ENCODE measurements at regions not wholly inside any gene's neighbourhood (a gene's known extent, or its start where the extent isn't known, plus 50 kb on each side); places are given as distances from the start of the nearest gene placed in this dataset.

DNA sequence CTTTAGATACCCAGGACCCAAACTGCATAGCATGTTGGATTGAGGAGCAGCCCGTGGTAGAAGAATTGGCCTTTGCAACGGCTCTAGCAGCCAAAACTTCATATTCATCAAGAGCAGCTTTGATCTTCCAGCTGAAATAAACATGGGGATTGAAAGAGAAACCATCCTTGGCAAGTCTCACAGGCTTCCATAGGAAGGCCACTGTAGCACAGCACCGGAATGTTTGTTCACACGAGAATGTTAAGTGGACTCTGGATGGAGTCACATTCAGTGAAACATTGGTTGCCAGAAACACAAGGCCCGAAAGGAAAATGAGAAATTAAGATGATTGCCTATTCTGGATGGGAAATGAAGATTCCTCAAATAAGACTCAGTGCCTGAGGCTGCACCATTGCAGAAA is 97.4 kb downstream of the RAB18 start:
- TF ChIP-seq SUZ12 (IDR thresholded peaks at IDR 0.05; ENCODE audit: extremely low read depth, insufficient read depth, insufficient read length), result no peak
- no peak for TF ChIP-seq YY1 (IDR thresholded peaks at IDR 0.05; ENCODE audit: insufficient read depth, insufficient read length)
